GOT3 (cell line): ENCODE measurements at regions not wholly inside any gene's neighbourhood (a gene's known extent, or its start where the extent isn't known, plus 50 kb on each side); places are given as distances from the start of the nearest gene placed in this dataset.
"Not testable (repeated sequence)": the region's sequence is repeated elsewhere in the genome, so short reads cannot be mapped to it uniquely, and the experiment has no call there.

Source experiments
- DNase-seq: peaks from one replicate; lab custom pipeline; 2025; ENCODE audit warnings: mixed read lengths; lab: John Stamatoyannopoulos, UW

DNA sequence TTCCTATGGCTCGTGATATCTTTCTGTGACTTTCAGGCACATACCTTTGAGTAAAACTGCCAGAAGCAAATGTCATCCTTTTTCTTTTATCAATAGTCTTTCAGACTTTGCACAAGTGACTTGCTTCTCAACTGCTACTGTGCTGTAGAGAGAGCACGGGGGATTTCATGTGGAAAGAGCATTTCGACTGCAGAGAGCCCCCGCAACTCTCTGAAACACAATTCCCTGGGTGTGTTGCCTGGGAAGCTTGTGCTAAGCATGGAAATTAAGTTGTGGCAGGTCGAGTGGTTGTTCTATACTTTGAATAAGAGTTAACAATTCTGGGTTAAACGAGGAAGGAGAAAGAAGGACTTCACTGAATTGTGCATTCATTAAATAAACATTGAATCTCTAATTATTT lies 659.1 kb downstream of the TDRD15 start:
- no peak for DNase-seq

DNA sequence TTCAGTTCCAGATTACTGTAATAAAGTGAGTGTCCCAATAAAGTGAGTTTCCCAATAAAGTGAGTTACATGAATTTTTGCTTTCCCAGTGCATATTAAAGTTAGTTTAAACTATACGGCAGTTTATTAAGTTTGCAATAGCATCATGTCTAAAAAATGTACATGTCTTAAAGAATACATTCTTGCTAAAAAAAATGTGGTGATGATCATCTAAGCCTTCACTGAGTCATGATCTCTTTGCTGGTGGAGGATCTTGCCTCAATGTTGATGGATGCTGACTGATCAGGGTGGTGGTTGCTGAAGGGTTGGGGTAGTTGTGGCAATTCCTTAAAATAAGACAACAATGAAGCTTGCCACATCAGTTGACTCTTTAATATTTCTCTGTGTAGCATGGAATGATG lies 664.2 kb downstream of the TDRD15 start:
- DNase-seq, result no peak

DNA sequence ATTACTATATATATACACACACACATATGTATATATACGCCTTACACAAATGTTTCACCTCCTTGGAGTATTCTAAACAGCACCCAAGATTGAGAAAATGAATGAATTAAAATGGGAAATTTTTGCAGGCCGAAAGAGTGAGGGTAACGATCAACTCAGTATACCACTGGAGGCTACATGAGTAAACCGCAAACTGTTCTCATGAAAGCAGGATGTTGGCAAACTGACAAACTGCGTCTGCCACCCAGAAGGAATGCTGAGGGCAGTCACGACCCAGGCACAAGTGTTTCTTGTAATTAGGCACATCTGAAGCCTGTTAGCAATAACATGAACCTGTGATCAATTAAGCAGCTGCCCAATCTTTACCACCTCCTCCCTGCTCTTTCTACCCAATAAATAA lies 666.5 kb downstream of the TDRD15 start:
- not testable (repeated sequence) for DNase-seq

DNA sequence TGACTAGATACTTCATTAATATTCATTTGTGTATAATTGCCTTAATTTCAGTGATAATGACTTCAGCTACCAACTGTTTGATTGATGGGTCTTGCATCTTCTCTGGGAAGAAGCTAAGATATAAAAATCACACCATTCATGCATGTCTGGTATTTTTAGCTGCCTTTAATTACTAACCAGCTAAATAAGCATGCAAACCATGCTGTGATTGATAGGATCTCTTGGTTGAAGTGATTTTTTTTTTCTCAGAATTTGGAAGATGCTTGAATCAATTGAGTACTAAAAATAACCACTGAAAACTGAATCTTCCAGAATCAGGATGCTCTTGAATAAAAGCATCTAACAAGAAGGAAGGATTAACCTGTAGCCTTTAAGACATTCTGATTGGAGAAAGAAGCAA lies 668.8 kb downstream of the TDRD15 start:
- DNase-seq, result no peak

DNA sequence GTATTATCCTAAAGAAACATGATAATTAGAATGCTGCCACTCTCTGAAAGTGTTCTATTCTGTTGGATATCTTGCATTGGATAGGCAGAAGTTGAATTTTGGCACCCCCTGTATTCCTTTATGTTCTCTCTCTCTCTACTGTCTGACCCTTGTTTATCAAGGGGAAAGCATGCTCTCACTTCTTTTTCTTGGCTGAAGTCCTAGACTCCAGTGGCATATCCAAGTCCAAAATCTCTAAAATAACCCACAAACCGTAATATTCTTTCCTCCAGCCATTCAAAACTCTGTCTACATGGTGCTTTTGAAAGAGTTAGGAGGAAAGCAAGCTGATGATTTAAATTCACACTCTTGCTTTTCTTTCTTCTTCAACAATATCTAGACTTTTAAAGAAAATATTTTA lies 669.7 kb downstream of the TDRD15 start:
- DNase-seq, result no peak

DNA sequence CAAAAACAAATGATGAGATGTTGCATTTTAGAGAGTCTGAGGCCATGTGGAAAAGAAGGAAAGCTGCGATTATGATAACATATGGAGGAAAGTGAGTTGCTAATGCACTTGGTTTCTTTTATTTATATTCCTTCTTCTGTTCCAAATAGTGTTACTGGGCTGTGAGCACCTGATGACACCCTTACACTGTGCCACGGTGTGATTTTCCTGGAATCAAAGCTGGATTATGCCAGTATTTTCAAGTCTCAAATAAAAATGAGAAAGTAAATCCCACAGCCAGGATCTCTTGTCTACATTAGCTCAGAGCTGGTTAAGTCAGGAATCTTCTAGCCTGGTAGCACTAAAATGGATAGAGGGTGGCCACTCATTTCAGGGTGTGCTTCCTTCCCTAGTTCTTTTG lies 670.8 kb downstream of the TDRD15 start:
- DNase-seq, result no peak

DNA sequence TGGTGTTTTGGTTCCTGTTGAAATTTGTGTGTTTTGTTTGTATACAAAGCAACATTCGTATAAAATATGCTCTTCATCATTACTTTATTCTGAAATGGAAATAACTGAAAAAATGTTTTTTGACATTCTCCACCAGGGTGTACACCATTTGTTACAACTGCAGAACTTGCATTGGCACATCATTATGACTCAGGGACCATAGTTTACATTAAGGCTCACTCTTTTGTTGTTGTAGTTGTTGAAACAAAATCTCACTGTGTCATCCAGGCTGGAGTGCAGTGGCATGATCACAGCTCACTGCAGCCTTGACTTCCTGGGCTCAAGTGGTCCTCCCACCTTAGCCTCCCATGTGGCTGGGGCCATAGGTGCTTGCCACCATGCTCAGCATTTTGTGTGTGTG lies 676.6 kb downstream of the TDRD15 start:
- DNase-seq, result no peak

DNA sequence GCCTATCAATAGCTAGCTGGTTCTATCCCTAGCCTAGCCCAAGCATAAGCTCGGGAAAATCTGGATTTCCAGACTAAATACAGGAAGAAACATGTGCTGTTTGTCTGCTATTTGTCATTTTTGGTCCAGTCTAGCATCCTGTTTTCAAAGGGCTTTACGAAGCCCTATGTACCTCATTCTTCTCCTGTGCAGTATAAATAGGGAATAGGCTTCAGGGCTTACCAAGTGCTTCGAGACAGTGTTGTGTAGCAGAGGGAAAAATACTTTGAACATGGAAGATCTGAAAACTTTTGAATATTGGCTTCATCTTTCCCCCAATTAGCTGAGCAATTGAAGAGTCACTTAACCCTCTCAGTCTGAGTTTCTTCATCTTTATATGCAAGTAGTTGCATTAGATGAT lies 679.8 kb downstream of the TDRD15 start:
- no peak for DNase-seq

DNA sequence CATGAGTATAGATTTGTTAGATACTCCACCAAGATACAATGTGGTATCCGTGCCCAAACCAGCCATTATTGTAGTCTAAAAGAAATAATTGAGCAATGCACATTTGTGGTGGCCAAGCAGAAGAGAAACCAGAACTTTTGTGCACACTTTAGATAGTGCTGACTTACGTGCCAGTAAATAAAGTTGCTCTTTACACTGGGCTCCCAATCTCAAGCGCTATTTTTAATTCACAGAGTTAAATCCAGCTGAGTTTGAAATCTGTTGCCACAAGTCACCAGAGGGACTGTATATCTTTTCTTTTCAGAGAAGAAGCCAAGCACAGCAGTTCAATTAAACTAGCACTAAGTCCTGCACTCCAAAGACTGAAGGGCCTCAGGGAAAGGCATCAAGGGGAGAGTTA lies 680.4 kb downstream of the TDRD15 start:
- DNase-seq, result no peak

DNA sequence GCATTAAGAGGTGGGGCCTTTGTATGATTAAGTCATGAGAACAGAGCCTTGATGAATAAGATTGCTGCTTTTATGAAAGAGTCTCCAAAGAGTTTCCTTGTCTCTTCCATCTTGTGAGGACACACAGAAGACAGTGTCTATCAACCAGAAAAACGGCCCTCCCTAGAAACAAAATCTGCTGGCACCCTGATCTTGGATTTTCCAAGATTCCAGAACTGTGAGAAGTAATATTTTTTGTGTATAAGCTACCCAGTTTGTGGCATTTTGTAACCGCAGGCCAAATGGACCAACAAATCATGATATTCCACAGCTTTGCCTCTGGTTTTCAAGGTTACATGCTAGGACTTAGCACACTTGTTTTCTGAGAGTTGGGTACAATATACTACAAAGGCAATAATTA lies 687.8 kb downstream of the TDRD15 start:
- no peak for DNase-seq

DNA sequence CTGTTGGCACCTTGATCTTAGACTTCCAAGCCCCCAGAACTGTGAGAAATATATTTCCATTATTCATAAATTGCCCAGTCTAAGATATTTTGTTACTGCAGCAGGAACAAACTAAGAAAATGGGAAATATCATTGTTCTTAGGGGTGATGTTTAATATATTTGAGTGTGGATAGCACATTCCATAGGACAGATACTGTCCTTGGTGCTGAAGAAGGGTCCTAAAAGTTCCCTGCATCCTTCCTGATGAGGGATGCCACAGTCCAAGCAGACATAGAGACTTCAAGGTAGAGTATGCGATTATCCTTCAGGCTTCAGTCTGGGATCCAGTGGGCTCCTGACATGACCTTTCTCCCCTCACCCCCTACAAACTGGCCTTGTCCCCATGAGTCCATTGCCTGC lies 689.0 kb downstream of the TDRD15 start:
- no peak for DNase-seq

DNA sequence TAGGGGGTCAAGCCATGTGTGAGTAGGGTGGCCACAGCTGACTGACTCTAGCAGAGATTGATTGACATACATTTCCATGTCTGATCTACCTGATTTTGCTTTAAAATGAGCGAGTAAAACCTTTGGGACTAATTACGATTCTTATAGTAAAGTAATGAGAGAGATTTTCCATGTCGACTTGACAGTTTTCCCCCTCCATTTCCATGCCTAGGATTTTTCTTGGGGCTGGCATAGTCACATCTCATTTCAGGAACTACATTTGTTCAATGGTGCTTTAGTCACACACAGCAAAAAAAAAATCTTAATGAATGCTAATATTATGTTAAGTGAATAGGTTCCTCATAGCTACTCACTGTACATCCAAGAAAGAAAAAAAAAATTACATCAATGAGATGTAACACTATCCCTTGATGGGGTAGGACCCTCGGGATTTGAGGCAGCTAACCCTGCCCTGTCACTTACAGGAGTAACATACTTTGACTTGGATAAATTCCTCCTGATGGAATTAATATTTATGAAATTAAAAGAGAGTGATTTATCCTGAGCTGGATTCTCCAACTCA lies 690.9 kb downstream of the TDRD15 start:
- DNase-seq, result no peak

DNA sequence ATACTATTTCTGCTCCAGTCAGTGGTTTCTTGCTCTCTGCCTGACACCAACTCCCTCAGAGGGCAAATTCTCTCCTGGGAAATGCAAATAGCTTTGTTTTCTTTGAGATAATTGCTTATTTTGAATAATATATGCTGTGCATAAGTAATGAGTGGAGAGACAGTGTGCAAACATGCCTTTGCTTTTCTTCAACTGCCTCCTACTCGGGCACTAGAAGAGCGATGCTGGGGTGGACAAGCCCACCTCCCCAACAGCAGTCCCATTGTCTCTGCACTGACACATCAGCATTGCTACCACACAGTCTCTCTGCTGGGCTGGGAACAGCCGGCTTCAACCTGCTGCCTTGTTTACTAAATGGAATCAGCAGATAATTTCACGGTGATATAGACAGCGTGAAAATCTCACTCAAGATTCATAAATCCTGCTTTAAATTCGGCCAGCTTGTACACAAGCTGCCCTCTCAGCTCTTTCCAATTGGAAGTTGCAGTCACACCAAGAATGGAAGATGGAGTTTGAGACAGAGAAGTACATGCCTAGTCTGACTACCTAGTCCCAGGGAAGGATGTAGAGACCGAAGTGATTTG lies 694.5 kb downstream of the TDRD15 start:
- no peak for DNase-seq

DNA sequence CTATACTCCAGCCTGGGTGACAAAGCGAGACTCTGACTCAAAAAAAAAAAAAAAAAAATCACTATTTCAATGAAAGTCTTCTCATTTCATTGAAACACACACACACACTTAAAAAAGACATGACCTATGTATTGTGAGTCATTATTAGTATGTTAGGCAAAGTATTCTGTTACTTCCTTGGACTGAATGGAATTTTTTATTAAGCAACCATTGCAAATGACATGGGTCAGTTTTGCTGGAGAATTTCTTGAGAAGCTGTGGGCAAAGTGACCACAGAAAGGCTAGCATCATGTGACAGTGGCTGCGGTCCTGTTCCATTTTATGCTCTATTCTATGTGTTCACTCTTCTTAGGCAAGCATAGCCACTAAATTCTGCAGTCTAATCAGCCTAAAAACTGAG lies 695.7 kb downstream of the TDRD15 start:
- DNase-seq, result no peak

DNA sequence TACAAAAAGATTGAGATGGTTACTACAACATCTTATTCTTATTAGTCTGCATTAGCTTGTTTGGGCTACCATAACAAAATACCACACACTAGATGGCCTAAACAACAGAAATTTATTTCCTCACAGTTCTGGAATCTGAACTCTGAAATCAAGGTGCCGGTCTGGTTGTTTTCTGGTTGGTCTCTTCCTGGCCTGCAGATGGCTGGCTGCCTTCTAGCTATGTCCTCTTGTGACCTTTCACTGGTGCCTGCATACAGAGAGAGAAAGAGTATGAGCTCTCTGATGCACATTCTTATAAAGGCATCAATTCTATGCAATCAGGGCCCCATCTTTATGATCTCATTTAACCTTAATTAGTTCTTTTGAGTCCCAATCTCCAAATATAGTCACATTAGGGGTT lies 696.5 kb downstream of the TDRD15 start:
- DNase-seq, result no peak

DNA sequence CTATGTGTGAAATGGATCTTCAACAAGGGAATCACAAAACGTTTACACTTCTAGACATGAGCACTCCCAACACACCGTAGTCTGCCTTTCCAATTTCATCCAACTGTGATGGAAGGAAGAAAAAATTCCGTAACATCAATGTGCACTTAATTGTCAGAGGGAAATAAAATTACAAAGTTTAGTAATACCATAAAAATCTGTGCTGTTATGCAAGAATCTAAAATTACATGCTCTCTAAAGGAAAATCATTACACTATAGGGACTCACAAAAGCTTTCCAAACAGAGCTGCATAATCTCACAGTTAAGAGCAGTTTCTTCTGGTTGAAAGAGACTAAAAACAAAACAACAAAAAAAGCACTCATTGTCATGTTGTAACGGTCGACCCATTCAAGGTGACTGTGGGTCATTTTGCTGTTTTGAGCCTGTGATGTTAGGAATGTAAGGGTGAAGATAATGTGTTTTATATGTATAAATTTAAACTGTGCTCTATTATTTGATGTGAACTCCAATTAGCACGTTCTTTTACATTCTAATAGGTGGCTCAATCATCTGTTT lies 698.0 kb downstream of the TDRD15 start:
- no peak for DNase-seq

DNA sequence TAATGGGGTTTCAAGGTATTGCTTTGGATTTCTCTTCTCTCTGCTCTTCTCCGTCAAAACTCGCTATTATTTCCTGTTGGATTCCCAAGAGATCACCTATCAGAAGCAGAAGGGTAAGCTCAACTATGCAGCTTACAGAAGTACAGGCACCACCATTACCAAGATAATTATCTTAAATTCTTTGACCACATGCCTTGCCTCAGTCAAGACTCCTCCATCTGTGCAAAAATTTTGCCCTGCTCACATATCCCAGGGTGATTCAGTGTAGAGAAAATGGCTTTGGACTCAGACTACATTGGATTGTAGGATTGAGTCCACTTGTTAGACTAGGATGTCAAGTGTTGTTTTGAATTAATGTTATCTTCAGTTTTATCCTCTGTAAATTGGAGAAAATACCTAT lies 698.7 kb downstream of the TDRD15 start:
- no peak for DNase-seq

DNA sequence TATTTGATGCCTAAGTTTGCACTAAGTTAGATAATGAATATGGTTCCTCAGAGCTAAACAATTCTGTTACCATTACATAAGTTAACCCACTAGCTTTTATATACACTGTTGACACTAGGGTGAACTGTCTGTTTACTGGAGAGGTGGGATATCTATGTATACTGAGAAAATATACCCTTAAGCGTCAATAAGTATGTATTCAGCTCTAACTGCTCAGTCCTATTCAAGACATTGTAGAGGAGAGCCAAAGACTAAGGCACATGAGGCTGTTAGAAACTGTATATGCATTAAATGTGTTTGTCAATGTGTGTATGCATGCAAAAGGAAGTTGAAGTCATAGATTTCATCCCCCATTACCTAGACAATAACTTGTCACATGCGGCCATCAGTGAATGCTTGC lies 710.0 kb downstream of the TDRD15 start:
- DNase-seq, result no peak

DNA sequence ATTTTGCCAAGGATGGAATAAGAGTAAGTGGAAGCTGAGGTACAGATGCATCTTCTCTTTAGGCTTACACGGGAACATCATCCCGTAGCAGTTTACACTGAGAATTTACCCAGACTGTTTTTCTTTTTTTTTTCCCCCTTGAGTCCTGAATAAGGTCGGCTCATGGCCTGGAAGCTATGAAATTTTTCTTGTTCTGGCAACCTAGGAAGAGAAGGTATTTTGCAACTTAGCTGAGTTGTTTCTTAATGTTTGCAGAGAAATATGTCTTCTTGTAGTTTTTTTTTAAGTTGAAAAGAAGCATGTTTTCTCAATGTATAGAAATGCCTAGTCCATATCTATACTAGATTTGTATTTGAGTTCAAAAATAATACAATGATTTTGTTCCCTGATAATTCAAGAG lies 712.5 kb downstream of the TDRD15 start:
- DNase-seq, result no peak

DNA sequence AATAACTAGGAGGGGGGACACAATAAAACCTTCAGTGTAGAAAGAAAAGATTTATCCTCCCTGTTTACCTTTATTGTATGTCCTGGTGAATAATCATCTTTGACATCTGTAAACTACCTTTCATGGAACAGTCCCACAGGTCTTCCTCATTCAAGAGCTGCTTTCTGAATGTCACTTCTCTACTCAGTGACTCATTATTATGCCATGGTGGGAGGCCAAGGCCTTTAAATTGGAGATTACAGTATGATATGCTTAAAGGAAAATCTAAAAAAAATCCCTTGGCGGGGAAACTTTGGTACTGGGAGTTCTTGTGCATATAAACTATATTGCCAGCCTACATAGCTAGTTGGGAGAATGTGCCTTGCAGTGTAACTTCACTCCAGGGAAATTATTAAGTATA lies 713.0 kb downstream of the TDRD15 start:
- no peak for DNase-seq

DNA sequence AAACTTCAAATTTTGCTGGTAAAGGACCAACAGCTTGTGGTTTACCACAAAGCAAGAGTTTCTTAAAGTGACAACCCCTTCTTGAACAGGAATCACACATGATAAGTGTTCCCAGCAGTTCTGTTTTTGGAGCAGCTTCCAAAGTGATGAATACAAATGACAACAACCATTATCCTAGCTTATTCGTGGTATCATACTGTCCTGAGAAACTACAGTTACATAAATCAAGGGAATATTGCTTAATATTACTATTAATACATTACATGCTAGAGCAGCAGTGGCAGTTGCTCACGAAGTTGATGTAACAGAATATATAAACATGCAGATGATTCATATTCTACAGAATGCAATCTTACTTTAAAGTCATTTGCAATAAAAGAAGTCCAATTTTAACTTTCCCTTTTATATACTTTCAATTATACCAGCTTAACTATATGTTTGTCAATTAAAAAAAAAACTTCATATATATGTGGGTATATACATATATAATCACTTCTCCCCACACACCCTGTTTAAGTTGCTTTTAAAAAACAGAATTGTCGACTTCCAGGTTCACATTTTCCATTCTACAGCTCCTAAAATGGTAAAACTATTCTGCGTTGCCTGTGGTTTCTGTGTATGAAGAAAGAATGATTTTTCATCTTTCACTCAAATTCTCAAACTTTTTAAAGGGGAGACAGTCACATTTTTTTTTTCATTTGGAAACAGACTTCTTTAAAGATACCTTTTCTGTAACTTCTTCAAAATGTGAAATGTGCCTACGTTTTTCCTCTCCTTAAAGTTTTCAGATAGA lies 713.6 kb downstream of the TDRD15 start:
- DNase-seq, result no peak

DNA sequence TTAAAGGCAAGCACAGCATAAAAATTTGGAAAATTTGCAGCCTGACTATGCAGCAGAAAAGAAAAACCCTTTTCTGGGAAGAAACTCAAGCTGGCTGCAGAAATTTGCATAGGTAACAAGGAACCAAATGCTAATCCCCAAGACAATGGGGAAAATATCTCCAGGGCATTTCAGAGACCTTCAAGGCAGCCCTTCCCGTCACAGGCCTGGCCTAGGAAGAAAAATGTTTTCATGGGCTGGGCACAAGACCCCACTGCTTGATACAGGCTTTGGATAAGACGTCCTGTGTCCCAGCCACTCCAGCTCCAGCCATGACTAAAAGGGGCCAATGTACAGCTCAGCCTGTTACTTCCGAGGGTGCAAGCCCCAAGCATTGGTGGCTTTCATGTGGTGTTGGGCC lies 717.6 kb downstream of the TDRD15 start:
- DNase-seq, result no peak

DNA sequence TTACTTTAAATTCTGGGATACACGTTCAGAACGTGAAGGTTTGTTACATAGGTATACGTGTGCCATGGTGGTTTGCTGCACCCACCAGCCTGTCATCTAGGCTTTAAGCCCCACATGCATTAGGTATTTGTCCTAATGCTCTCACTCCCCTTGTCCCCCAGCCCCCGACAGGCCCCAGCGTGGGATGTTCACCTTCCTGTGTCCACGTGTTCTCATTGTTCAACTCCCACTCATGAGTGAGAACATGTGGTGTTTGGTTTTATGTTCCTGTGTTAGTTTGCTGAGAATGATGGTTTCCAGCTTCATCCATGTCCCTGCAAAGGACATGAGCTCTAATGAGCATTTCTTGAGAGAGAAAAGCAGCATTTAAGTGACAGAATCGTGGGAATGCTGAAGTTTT lies 726.6 kb downstream of the TDRD15 start:
- not testable (repeated sequence) for DNase-seq
